GM12878 (cell line): ENCODE measurements at regions not wholly inside any gene's neighbourhood (a gene's known extent, or its start where the extent isn't known, plus 50 kb on each side); places are given as distances from the start of the nearest gene placed in this dataset.

Experiments
- ATAC-seq: fragments of 200-7000 bp; cut with Tn5 transposase; 3 replicates; pipeline ENCODE4 v1.9.1; 2020; ENCODE audit warnings: mild to moderate bottlenecking, moderate library complexity
- BruUV-seq: library from RNA; stranded (reverse); fragments of 400-500 nt; replicated peaks from 2 replicates; lab custom pipeline; 2021; lab: Mats Ljungman, UMichigan
- CTCF ChIA-PET: fragments of 300-600 bp; sonication (Branson Sonifier 250); formaldehyde crosslinking; extraction: SDS; loops from one replicate; lab custom pipeline; 2021; ENCODE audit warnings: inconsistent platforms; lab: Yijun Ruan, JAX
- POLR2A ChIA-PET: fragments of 350-600 bp; formaldehyde crosslinking; extraction: SDS; loops from one replicate; lab custom pipeline; 2021; ENCODE audit warnings: inconsistent platforms; lab: Charles Lee
- RAD21 ChIA-PET: fragments of 300-600 bp; sonication (Branson Sonifier 250); formaldehyde crosslinking; loops from one replicate; lab custom pipeline; 2023; ENCODE audit warnings: antibody characterized with exemption; ENCODE audit not compliant: unreplicated experiment; lab: Charles Lee
- SMC1A ChIA-PET: fragments of 300-600 bp; sonication (Branson Sonifier 250); formaldehyde crosslinking; loops from one replicate; lab custom pipeline; 2023; ENCODE audit not compliant: unreplicated experiment, uncharacterized antibody; lab: Charles Lee
- DNase-seq: peaks from one replicate; pipeline ENCODE4 v3.0.0-alpha.2; 2011; ENCODE audit warnings: low read depth, low spot score
- FAIRE-seq: peaks from 3 replicates; lab custom pipeline; 2011; peaks lifted over from hg19 to GRCh38; lab: Jason Lieb, UNC
- H2AFZ ChIP-seq: 2 replicates; pipeline ENCODE4 v1.6.0; 2011; ENCODE audit warnings: low read depth, low read length, control low read depth; ENCODE audit not compliant: control insufficient read depth
- H3K27ac ChIP-seq: 2 replicates; pipeline ENCODE4 v1.5.1; 2011; ENCODE audit warnings: control low read depth; ENCODE audit not compliant: control insufficient read depth, insufficient read depth
- H3K27me3 ChIP-seq, 2 experiments: replicated peaks in 1 of 2; 2 replicates each; pipeline versions ENCODE4 v1.6.0 to v1.6.1; 2011; ENCODE audit warnings: low read length in 1 of 2; ENCODE audit not compliant: control insufficient read depth in 2 of 2, insufficient read depth in 2 of 2
- H3K36me3 ChIP-seq, 2 experiments: 2 replicates each; pipeline ENCODE4 v1.5.1; 2011; ENCODE audit warnings: low read length in 1 of 2; ENCODE audit not compliant: control insufficient read depth in 2 of 2, insufficient read depth in 2 of 2
- H3K4me1 ChIP-seq: 2 replicates; pipeline ENCODE4 v1.6.1; 2011; ENCODE audit warnings: mild to moderate bottlenecking, low read length, moderate library complexity, mixed read lengths; ENCODE audit not compliant: control insufficient read depth, insufficient read depth
- H3K4me2 ChIP-seq: 2 replicates; pipeline ENCODE4 v1.6.0; 2011; ENCODE audit warnings: control low read depth; ENCODE audit not compliant: control insufficient read depth, insufficient read depth
- H3K4me3 ChIP-seq: fragments of 200-600 bp; sonication (generic); 2 replicates; pipeline ENCODE4 v1.5.1; 2016
- H3K79me2 ChIP-seq: 2 replicates; pipeline ENCODE4 v1.6.0; 2011; ENCODE audit warnings: low read length; ENCODE audit not compliant: control insufficient read depth, insufficient read depth
- H3K9ac ChIP-seq: 2 replicates; pipeline ENCODE4 v1.8.0; 2011; ENCODE audit warnings: low read length, control low read depth, mixed read lengths; ENCODE audit not compliant: control insufficient read depth, insufficient read depth
- H3K9me3 ChIP-seq: replicated peaks from 3 replicates; pipeline ENCODE4 v1.5.1; 2011; ENCODE audit warnings: mild to moderate bottlenecking, low read length; ENCODE audit not compliant: control insufficient read depth, insufficient read depth
- H4K20me1 ChIP-seq: 2 replicates; pipeline ENCODE4 v1.6.0; 2011; ENCODE audit not compliant: control insufficient read depth, insufficient read depth
- CHD2 ChIP-seq: IDR thresholded peaks from 2 replicates; pipeline ENCODE4 v1.6.1; 2011; ENCODE audit warnings: low read depth, low read length, improper control_type of control experiment, borderline replicate concordance
- HDGF ChIP-seq: fragments of 450-650 bp; IDR thresholded peaks from 2 replicates; pipeline ENCODE4 v1.6.1; 2016; ENCODE audit warnings: antibody characterized with exemption
- IKZF2 ChIP-seq, 2 experiments: fragments of 450-650 bp; IDR thresholded peaks; 2 replicates each; pipeline ENCODE4 v1.6.1; 2017; ENCODE audit warnings: mild to moderate bottlenecking in 2 of 2, moderate library complexity in 2 of 2
- JUNB ChIP-seq: IDR thresholded peaks from 2 replicates; pipeline ENCODE4 v1.6.1; 2016; ENCODE audit warnings: antibody characterized with exemption, mild to moderate bottlenecking
- KDM1A ChIP-seq: fragments of 200-600 bp; sonication (generic); IDR thresholded peaks from 2 replicates; pipeline ENCODE4 v1.6.1; 2016; ENCODE audit warnings: borderline replicate concordance
- SP1 ChIP-seq: IDR thresholded peaks from one replicate; pipeline ENCODE4 v1.6.1; 2011; ENCODE audit warnings: low read depth, low read length
- SUPT20H ChIP-seq: IDR thresholded peaks from 2 replicates; pipeline ENCODE4 v1.6.1; 2011; ENCODE audit warnings: low read depth, mild to moderate bottlenecking, low read length, moderate library complexity, borderline replicate concordance; ENCODE audit not compliant: control insufficient read depth
- ZBED1 ChIP-seq: IDR thresholded peaks from 2 replicates; pipeline ENCODE4 v1.6.1; 2016; ENCODE audit warnings: borderline replicate concordance
- ZNF622 ChIP-seq: fragments of 450-650 bp; IDR thresholded peaks from 2 replicates; pipeline ENCODE4 v1.6.1; 2017; ENCODE audit warnings: mild to moderate bottlenecking, inconsistent platforms
- WGBS: methylation state at CpG from one replicate; pipeline ENCODE4 v1.1.6; 2016; ENCODE audit warnings: low lambda C conversion rate; ENCODE audit not compliant: insufficient replicate concordance, insufficient coverage; ENCODE audit errors: missing lambda C conversion rate; 5-methylcytosine and 5-hydroxymethylcytosine counted together
- in situ Hi-C: fragments of 300-500 bp; cut with MboI; formaldehyde crosslinking; loops from 9 replicates; pipeline ENCODE4 v1.14.3; 2018; ENCODE audit warnings: mixed read lengths
- intact Hi-C: fragments of 100-400 bp; cut with micrococcal nuclease; formaldehyde crosslinking; loops from one replicate; pipeline ENCODE4 v1.14.2; 2022; ENCODE audit not compliant: unreplicated experiment
- TF ChIP-seq, protein P1 (sequence below): fragments of 450-650 bp; formaldehyde crosslinking; IDR thresholded peaks from 2 replicates; pipeline ENCODE4 v1.4.0; 2020; ENCODE audit warnings: mild to moderate bottlenecking, moderate library complexity
- TF ChIP-seq, protein P2 (sequence below): fragments of 450-650 bp; IDR thresholded peaks from 2 replicates; pipeline ENCODE4 v1.6.1; 2016; ENCODE audit warnings: mild to moderate bottlenecking, moderate library complexity, borderline replicate concordance
- TF ChIP-seq, protein P3 (sequence below): IDR thresholded peaks from 2 replicates; pipeline ENCODE4 v1.6.1; 2012; ENCODE audit warnings: low read depth, low read length, improper control_type of control experiment
- TF ChIP-seq, protein P4 (sequence below): fragments of 450-650 bp; IDR thresholded peaks from 2 replicates; pipeline ENCODE4 v1.6.1; 2014; ENCODE audit warnings: mild to moderate bottlenecking
- TF ChIP-seq, protein P5 (sequence below): IDR thresholded peaks from 2 replicates; pipeline ENCODE4 v1.6.1; 2011; ENCODE audit warnings: mild to moderate bottlenecking, low read depth, low read length, moderate library complexity; ENCODE audit not compliant: insufficient replicate concordance

DNA sequence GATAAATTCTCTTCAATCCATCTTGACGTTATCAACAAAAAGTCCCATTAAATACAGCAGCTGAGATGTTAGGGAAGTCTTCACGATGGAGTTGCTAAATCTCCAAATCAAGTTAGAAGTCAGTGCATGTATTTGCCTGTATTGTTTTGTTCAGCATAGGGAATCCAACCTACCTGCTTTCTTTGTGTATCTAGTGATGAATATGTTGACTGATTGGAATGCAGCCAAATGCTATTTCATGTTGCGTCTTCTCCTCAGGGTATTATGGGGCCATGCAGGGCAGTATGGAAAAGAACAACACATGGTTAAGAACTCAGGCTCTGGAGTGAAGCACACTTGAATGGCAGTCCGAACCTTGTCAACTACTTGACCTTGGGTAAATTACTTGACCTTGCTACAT, 529.5 kb upstream of the ZNF462 start:
- ChIA-PET POLR2A (interaction anchor here (1.2 kb wide), 1 partner anchor 19 kb away, joined by 4 read pairs; no protein-coding TSS in a partner anchor), SMC1A (interaction anchor here (1.1 to 2.9 kb wide), 7 partner anchors 8 to 165 kb away, joined by 3 to 16 read pairs (median 6); no protein-coding TSS in a partner anchor), RAD21 (interaction anchor here (0.9 to 3.3 kb wide), 5 partner anchors 8 to 23 kb away, joined by 3 to 9 read pairs (median 4); no protein-coding TSS in a partner anchor), CTCF (interaction anchor here (1.3 kb wide), 1 partner anchor 8 kb away, joined by 3 read pairs; no protein-coding TSS in a partner anchor)
- Histone ChIP-seq H3K9me3 (no peaks in the 10 kb centered on the region), H3K79me2 (no peaks in the 10 kb centered on the region), H4K20me1 (no peaks in the 10 kb centered on the region), H2AFZ (no peak overlapping the region), H3K4me2 (no peak overlapping the region), H3K36me3 (no peaks in the 10 kb centered on the region), H3K9ac (no peak overlapping the region), H3K27me3 (no peaks in the 10 kb centered on the region), H3K4me3 (no peak overlapping the region), H3K27ac (no peak overlapping the region), H3K4me1 (no peaks in the 10 kb centered on the region)
- in situ Hi-C loops, result no loop called here
- no peak for FAIRE-seq
- intact Hi-C loops, result no loop called here
- DNase-seq, result no peak
- no peak; the same call in 2 of the 3 replicates for ATAC-seq
- WGBS, result 16% methylated on average over 4 of the region's 4 CpGs
- BruUV-seq, result no TSS peak
- TF ChIP-seq, protein P1, sequence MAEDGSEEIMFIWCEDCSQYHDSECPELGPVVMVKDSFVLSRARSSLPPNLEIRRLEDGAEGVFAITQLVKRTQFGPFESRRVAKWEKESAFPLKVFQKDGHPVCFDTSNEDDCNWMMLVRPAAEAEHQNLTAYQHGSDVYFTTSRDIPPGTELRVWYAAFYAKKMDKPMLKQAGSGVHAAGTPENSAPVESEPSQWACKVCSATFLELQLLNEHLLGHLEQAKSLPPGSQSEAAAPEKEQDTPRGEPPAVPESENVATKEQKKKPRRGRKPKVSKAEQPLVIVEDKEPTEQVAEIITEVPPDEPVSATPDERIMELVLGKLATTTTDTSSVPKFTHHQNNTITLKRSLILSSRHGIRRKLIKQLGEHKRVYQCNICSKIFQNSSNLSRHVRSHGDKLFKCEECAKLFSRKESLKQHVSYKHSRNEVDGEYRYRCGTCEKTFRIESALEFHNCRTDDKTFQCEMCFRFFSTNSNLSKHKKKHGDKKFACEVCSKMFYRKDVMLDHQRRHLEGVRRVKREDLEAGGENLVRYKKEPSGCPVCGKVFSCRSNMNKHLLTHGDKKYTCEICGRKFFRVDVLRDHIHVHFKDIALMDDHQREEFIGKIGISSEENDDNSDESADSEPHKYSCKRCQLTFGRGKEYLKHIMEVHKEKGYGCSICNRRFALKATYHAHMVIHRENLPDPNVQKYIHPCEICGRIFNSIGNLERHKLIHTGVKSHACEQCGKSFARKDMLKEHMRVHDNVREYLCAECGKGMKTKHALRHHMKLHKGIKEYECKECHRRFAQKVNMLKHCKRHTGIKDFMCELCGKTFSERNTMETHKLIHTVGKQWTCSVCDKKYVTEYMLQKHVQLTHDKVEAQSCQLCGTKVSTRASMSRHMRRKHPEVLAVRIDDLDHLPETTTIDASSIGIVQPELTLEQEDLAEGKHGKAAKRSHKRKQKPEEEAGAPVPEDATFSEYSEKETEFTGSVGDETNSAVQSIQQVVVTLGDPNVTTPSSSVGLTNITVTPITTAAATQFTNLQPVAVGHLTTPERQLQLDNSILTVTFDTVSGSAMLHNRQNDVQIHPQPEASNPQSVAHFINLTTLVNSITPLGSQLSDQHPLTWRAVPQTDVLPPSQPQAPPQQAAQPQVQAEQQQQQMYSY, result no peak
- TF ChIP-seq SP1, result no peak
- TF ChIP-seq JUNB, result no peak
- TF ChIP-seq, protein P2, sequence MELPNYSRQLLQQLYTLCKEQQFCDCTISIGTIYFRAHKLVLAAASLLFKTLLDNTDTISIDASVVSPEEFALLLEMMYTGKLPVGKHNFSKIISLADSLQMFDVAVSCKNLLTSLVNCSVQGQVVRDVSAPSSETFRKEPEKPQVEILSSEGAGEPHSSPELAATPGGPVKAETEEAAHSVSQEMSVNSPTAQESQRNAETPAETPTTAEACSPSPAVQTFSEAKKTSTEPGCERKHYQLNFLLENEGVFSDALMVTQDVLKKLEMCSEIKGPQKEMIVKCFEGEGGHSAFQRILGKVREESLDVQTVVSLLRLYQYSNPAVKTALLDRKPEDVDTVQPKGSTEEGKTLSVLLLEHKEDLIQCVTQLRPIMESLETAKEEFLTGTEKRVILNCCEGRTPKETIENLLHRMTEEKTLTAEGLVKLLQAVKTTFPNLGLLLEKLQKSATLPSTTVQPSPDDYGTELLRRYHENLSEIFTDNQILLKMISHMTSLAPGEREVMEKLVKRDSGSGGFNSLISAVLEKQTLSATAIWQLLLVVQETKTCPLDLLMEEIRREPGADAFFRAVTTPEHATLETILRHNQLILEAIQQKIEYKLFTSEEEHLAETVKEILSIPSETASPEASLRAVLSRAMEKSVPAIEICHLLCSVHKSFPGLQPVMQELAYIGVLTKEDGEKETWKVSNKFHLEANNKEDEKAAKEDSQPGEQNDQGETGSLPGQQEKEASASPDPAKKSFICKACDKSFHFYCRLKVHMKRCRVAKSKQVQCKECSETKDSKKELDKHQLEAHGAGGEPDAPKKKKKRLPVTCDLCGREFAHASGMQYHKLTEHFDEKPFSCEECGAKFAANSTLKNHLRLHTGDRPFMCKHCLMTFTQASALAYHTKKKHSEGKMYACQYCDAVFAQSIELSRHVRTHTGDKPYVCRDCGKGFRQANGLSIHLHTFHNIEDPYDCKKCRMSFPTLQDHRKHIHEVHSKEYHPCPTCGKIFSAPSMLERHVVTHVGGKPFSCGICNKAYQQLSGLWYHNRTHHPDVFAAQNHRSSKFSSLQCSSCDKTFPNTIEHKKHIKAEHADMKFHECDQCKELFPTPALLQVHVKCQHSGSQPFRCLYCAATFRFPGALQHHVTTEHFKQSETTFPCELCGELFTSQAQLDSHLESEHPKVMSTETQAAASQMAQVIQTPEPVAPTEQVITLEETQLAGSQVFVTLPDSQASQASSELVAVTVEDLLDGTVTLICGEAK, result no peak
- TF ChIP-seq, protein P3, sequence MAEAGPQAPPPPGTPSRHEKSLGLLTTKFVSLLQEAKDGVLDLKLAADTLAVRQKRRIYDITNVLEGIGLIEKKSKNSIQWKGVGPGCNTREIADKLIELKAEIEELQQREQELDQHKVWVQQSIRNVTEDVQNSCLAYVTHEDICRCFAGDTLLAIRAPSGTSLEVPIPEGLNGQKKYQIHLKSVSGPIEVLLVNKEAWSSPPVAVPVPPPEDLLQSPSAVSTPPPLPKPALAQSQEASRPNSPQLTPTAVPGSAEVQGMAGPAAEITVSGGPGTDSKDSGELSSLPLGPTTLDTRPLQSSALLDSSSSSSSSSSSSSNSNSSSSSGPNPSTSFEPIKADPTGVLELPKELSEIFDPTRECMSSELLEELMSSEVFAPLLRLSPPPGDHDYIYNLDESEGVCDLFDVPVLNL, result no peak
- no peak for TF ChIP-seq SUPT20H
- TF ChIP-seq, protein P4, sequence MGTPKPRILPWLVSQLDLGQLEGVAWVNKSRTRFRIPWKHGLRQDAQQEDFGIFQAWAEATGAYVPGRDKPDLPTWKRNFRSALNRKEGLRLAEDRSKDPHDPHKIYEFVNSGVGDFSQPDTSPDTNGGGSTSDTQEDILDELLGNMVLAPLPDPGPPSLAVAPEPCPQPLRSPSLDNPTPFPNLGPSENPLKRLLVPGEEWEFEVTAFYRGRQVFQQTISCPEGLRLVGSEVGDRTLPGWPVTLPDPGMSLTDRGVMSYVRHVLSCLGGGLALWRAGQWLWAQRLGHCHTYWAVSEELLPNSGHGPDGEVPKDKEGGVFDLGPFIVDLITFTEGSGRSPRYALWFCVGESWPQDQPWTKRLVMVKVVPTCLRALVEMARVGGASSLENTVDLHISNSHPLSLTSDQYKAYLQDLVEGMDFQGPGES, result no peak
- TF ChIP-seq HDGF, result no peak
- no peak for TF ChIP-seq ZBED1
- no peak for TF ChIP-seq CHD2
- TF ChIP-seq IKZF2 (IDR thresholded peaks at IDR 0.05), result no peak
- TF ChIP-seq, protein P5, sequence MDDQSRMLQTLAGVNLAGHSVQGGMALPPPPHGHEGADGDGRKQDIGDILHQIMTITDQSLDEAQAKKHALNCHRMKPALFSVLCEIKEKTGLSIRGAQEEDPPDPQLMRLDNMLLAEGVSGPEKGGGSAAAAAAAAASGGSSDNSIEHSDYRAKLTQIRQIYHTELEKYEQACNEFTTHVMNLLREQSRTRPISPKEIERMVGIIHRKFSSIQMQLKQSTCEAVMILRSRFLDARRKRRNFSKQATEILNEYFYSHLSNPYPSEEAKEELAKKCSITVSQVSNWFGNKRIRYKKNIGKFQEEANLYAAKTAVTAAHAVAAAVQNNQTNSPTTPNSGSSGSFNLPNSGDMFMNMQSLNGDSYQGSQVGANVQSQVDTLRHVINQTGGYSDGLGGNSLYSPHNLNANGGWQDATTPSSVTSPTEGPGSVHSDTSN, result no peak
- TF ChIP-seq ZNF622, result no peak
- no peak for TF ChIP-seq KDM1A
